Limb (tissue), 2 donors: ENCODE measurements at regions not wholly inside any gene's neighbourhood (a gene's known extent, or its start where the extent isn't known, plus 50 kb on each side); places are given as distances from the start of the nearest gene placed in this dataset.

Experiments
- DNase-seq, 2 donors: peaks; one replicate each; pipeline ENCODE4 v3.0.0-alpha.2; 2016; ENCODE audit errors: extremely low spot score in 2 of 2

DNA sequence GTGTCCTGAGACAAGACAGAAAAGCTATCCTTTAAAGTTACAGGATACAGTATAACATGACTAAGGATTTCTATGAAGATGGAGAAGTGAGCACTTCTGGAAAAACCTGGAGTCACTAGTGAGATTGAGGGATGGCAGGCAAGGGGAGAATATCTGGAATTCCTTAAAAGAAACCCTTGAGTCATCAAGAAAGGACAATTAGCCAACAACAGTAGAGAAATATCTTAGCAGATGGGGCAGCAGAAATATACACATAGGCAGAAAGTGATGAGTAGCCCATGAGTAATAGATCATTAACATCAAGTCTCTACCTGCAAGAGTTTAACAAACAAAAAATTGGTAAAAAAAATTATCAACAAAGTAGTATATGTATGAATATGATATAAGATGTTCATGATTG lies 858.8 kb upstream of the FRG1 start:
- DNase-seq: no peak

DNA sequence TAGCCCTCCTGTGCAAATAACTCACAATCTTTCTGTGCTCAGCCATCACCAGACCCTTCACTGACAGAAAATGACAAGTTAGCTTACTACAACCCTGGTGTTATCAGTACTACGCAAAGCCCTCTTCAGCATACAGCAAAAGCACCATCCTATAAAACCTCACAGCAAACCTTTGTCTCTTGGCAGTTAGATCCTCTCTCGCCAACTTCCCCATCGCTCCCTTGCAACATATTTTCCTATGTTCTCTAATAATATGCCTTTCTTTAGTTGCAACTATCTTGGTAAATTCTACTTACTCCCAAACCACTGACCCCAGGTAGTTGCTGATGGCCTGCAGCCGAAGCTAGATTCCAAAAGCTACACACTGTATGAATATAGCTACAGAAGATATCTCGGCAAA lies 856.9 kb upstream of the FRG1 start:
- DNase-seq: no peak

DNA sequence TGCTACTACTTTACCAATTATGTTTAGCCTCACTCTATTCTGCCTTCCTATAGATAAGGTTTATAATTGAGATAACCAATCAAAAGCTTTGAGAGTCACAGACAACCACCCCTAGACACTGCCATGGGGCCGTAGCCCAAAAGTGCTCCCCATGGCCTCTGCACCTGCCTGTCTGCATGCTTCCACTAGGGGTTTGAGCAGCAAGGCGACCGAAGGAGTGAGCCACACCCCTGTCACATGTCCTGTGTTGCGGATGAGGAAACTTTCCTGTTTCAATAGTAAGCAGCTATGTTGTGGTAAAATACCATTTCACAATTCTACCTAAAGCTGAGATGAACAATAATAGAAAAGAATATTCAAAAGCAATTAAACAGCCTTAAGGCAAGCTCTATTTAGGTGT lies 856.0 kb upstream of the FRG1 start:
- DNase-seq: no peak

GRCh38 chr4:189087971-189088370 lies 852.7 kb upstream of the FRG1 start:
- DNase-seq: no peak

- DNase-seq: no peak
Measured at GRCh38 chr4:189088780-189089179, 851.9 kb upstream of the FRG1 start.

DNA sequence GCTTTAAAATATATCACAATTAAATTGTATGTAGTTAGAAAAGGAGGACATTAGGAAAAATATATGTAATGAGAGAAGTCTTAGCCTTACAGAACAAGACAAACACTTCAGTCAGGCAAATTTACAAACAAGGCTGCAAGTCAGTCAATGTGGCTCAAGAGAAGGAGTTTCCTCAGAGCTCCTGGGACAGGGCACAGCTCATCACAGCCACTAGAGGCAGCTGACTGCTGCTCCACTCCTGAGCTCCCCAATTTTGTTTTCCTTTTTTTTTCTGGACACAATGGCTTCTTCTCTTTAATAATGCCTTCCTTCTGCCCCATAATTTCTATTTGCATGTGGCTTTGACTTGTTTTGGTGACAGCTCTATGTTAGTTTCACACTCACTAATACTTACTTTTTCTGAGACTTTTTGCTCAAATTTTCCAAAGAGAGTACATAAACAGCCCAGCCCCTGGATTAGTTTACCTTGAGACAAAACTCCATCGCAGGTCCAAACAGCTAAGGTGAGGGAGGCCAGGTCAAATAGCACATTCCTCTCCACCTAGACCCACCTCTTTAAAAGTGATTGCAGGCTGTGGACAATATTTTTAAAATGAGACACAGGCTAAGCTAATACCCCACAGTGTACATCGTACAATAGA lies 850.4 kb upstream of the FRG1 start:
- no peak for DNase-seq

DNA sequence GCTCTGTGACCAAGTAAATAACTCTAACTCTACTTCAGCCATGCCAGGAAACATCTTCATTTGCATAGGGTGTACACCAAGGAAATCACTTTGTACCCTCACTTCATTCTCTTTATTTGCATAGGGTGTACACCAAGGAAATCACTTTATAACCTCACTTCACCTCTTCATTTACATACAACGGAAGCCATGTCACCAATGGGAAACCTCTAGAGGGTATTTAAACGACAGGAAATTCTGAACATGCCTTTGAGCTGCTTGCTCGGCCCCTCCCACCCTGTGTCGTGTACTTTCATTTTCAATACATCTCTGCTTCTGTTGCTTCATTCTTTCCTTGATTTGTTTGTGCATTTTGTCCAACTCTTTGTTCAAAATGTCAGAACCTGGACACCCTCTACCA lies 848.1 kb upstream of the FRG1 start:
- no peak for DNase-seq

GRCh38 chr4:189096108-189096507 lies 844.6 kb upstream of the FRG1 start:
- no peak for DNase-seq

DNA sequence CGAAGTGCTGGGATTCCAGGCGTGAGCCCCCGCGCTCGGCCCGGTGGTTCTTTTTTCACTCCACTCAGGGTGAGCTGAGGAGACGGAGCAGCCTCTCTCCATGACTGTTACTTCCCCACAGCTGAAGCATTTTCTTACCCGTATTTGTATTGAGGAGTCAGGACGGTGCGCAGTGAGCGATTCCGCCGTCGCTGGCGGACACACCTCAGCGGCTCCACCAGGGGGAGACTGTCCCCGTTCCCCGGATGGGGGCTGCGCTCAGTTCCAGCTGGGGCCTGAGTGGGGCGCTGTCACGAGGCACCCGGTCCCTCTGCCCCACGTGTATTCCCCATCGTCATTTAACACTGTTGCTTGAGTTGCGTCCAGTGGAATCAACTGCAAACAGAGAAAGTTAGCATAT lies 844.0 kb upstream of the FRG1 start:
- DNase-seq: no peak

- no peak for DNase-seq
Measured at GRCh38 chr4:189098932-189099696, 841.6 kb upstream of the FRG1 start.

DNA sequence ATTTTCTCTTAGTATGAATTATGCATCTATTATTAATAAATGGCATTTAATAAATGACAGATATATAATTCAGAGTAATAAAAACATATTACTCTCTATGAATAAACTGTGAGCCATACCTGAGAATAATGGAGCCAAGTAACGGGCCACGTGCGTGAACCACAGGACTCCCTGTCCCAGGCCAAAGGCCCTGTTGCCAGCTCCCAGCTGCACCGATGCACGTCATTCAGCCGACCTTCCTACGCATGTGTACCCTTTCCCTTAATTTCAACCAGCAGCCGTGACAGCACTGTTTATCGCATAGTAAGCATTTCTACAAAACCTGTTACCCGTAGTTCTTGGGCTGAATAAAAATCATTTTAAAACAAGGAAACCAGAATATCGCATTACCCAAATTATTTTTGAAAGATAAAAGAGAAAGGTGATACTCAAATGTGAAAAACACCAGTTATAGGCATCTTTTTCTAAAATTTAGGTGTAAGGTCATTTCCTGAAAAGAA lies 827.2 kb upstream of the FRG1 start:
- DNase-seq: no peak

DNA sequence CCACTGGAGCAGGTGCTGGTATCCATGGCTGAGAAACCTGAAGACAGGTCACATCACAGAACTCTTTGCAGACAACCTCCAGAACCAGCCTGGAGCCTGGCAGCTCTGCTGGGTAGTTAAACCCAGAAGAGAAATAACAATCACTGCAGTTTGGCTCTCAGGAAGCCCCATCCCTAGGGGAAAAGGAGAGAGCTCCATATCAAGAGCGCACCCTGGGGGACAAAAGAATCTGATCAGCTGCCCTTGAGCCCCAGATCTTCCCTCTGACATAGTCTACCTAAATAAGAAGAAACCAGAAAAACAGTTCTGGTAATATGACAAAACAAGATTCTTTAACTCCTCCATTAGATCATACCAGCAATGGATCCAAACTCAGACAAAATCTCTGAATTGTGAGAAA lies 823.2 kb upstream of the FRG1 start:
- DNase-seq: no peak

DNA sequence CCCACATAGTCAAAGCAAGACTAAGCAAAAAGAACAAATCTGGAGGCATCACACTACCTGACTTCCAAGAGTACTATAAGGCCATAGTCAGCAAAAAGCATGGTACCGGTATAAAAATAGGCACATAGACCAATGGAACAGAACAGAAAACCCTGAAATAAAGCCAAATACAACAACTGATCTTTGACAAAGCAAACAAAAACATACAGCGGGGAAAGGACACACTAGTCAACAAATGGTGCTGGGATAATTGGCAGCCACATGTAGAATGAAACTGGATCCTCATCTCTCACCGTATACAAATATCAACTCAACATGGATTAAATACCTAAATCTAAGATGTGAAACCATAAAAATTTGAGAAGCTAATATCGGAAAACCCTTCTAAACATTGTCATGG lies 819.3 kb upstream of the FRG1 start:
- no peak for DNase-seq

- DNase-seq: peak; percentile 60 to 76
Measured at GRCh38 chr4:189124149-189124758, 816.4 kb upstream of the FRG1 start.

- no peak for DNase-seq
Measured at GRCh38 chr4:189124791-189125190, 815.9 kb upstream of the FRG1 start.

DNA sequence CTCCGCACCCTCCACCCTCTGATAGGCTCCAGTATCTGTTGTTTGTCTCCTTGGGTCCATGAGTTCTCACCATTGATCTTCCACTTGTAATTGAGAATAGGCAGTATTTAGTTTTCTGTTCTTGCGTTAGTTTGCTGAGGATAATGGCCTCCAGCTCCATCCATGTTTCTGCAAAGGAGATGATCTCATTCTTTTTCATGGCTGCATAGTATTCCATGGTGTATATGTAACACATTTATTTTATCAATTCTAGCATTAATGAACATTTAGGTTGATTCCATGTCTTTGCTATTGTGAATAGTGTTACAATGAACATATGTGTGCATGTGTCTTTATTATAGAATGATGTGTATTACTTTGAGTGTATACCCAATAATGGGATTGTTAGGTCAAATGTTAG lies 814.6 kb upstream of the FRG1 start:
- DNase-seq: no peak

GRCh38 chr4:189128341-189128740 lies 812.3 kb upstream of the FRG1 start:
- DNase-seq: no peak

DNA sequence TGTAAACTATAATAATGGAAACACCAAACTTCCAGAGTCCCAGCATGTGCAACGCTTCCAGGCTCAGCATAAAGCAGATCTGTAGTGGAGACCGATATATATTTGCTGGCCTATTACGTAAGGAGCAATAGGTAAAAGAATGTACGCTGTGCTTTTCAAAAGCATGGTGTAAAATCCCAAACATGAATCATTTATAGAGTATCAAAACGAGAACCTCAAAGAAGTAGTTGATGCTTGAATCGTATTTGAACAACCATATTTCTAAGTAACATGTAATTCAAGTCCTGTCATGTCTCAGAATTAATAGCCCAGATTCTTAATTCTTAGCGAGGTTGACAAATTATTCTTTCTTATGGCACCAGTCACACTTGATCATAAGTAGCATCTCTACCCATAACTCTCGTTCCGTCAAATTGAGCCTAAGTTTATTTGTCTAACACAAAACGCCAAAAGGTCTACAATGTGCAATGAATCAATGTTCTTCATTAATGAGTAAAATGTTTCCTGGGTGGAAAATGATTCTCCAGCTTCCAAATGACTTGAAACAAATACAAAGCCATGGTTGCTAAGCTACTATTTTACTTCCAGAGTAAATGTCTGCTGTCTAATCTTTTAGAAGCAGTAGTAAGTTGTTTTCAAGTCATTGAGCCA lies 811.5 kb upstream of the FRG1 start:
- no peak for DNase-seq

DNA sequence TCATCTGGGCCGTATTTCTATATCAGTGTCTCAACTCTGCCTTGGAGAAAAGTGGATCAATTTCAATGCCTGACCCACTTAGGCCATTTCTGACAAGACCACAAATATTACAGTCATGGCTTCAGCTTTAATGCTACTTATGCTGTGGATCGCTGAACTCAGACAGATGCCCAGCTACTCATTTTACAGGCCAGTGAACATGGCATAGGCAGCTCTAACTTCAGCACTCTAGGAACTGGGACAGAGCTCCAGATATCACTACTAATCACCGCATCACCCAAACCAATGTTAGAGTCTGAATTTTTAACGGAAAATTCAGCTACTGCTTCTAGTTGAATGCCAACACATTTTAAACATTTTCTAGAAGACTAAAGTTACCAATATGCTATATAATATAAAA lies 809.6 kb upstream of the FRG1 start:
- DNase-seq: no peak

- DNase-seq: no peak
Measured at GRCh38 chr4:189136462-189136861, 804.2 kb upstream of the FRG1 start.

DNA sequence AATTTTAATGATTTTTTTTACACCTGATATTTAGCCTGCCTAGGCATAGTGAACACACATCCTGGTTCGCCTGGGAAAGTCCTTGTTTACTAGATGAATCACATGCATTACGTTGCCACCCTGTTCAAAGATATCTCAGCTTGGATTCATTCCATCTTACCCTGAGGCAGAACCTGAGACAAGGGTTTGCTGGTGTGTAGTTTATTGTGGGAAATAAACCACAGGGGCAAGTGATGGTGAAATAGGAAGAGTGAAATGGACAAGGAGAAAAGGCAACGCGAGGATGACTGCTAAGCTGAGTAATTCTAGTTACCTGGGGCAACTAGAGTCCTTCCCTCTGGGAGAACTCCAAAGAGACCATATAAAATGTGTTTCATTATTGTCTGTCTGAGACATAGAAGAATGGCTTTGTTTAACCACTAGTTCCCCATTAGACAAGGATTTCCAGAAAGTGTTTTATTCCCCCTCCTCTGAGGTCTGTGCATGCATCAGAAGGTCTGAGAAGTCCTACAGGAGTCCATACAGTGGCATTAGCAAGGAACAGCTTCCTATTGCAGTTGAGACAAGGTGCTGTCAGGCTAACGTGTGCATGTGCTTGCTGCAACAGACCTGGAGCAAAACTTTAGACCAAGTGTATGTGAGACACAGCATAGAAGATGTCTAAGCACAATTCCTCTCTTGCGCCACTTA lies 797.3 kb upstream of the FRG1 start:
- DNase-seq: no peak
